Psoas muscle (tissue), 7 donors: ENCODE measurements at regions not wholly inside any gene's neighbourhood (a gene's known extent, or its start where the extent isn't known, plus 50 kb on each side); places are given as distances from the start of the nearest gene placed in this dataset.
"Not testable (repeated sequence)": the region's sequence is repeated elsewhere in the genome, so short reads cannot be mapped to it uniquely, and the experiment has no call there.

Experiments used
- ATAC-seq, 4 donors: fragments of 200-7000 bp; cut with Tn5 transposase; one replicate each; pipeline ENCODE4 v1.9.1; 2020; ENCODE audit warnings: moderate library complexity in 3 of 4, mild to moderate bottlenecking in 2 of 4
- DNase-seq, 2 donors: peaks; one replicate each; pipeline ENCODE4 v3.0.0-alpha.2; 2020
- H3K27ac ChIP-seq: fragments of 200-600 bp; one replicate; pipeline ENCODE4 v1.8.0; 2022
- H3K27me3 ChIP-seq, 3 donors: fragments of 200-600 bp in 1 of 3; one replicate each; pipeline versions ENCODE4 v1.6.1 to v1.8.0; 2013 to 2022; ENCODE audit warnings: low read length in 2 of 3, mild to moderate bottlenecking in 2 of 3, moderate library complexity in 1 of 3; ENCODE audit not compliant: insufficient read depth in 3 of 3
- H3K36me3 ChIP-seq, 2 donors: fragments of 200-600 bp in 1 of 2; one replicate each; pipeline versions ENCODE4 v1.6.1 to v1.8.0; 2013 to 2022; ENCODE audit warnings: low read depth in 1 of 2, mild to moderate bottlenecking in 1 of 2, moderate library complexity in 1 of 2; ENCODE audit not compliant: insufficient read depth in 1 of 2
- H3K4me1 ChIP-seq: fragments of 200-600 bp; one replicate; pipeline ENCODE4 v1.8.0; 2022
- H3K4me3 ChIP-seq: fragments of 200-600 bp; one replicate; pipeline ENCODE4 v1.8.0; 2022; ENCODE audit warnings: mild to moderate bottlenecking
- H3K9me3 ChIP-seq: fragments of 200-600 bp; one replicate; pipeline ENCODE4 v1.8.0; 2022
- WGBS, 3 donors: extraction: QIAGEN DNeasy Blood & Tissue Kit; methylation state at CpG; one replicate each; pipeline versions ENCODE4 v1.1.6 to v1.1.7; 2013; 5-methylcytosine and 5-hydroxymethylcytosine counted together
- intact Hi-C, 2 donors: fragments of 100-400 bp; cut with DNase I; formaldehyde crosslinking; loops; one replicate each; pipeline versions ENCODE4 v1.11.0 to v1.14.2; 2022
- TF ChIP-seq, protein P1 (sequence below): fragments of 200-600 bp; IDR thresholded peaks from one replicate; pipeline ENCODE4 v1.8.0; 2022; ENCODE audit warnings: antibody characterized with exemption
- donor health status: healthy with polysubstance abuse.
- donor health status: DM: no; HTN: no; CAD: no; lungs with moderate emphysema.
- donor health status: Bipolar disorder and iron deficiency.
- donor health status: healthy.
- donor health status: DM: yes; HTN: yes; CAD: no.
- donor health status: DM: no; HTN: no; CAD: no.
- donor health status: DM: yes; HTN: yes; CAD: no.

DNA sequence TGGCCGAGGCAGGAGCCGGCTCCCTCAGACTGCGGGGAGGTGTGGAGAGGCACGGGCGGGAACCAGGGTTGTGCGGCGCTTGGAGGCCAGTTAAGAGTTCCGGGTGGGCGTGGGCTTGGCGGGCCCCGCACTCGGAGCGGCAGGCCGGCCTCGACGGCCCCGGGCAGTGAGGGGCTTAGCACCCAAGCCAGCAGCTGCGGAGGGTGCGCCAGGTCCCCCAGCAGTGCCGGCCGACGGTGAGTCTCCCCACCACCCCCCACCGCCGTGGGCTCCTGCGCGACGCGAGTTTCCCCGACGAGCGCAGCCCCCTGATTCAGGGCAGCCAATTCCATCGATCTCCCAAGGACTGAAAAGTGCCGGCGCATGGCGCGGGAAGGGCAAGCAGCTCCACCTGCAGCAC, 605.4 kb upstream of the SLC35B3 start:
- intact Hi-C loops, result no loop called here
- Histone ChIP-seq H3K36me3 (no peaks in the 10 kb centered on the region), H3K9me3 (no peaks in the 10 kb centered on the region), H3K4me1 (no peaks in the 10 kb centered on the region), H3K27me3 (no peaks in the 10 kb centered on the region), H3K27ac (no peak overlapping the region), H3K4me3 (no peak overlapping the region)
- TF ChIP-seq, protein P1, sequence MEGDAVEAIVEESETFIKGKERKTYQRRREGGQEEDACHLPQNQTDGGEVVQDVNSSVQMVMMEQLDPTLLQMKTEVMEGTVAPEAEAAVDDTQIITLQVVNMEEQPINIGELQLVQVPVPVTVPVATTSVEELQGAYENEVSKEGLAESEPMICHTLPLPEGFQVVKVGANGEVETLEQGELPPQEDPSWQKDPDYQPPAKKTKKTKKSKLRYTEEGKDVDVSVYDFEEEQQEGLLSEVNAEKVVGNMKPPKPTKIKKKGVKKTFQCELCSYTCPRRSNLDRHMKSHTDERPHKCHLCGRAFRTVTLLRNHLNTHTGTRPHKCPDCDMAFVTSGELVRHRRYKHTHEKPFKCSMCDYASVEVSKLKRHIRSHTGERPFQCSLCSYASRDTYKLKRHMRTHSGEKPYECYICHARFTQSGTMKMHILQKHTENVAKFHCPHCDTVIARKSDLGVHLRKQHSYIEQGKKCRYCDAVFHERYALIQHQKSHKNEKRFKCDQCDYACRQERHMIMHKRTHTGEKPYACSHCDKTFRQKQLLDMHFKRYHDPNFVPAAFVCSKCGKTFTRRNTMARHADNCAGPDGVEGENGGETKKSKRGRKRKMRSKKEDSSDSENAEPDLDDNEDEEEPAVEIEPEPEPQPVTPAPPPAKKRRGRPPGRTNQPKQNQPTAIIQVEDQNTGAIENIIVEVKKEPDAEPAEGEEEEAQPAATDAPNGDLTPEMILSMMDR, result no peak
- ATAC-seq, result no peak
- DNase-seq, result no peak
- WGBS, 3 donors, result 96 to 99% (median 96%) methylated on average over 29 to 36 of the region's 36 CpGs

DNA sequence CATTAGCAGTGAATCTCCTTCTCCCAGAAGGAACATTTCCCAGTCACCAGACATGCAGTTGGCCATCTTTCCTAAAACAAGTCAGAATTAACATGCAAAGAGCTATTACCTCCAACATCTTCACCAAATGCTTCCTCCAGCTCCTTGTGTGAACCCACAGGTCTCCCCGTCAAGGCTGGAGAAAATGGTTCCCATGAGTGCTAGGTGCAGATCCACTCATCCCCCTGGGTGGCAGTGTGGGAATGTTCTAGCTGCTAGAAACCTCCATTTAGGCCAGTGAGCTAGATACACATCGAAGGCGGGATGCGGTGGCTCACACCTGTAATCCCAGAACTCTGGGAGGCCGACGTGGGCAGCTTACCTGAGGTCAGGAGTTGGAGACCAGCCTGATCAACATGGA, 603.9 kb upstream of the SLC35B3 start:
- no peaks in the 10 kb centered on the region for H3K27me3 ChIP-seq
- TF ChIP-seq, protein P1, result no peak
- no peaks in the 10 kb centered on the region for H3K36me3 ChIP-seq
- DNase-seq, result no peak
- ATAC-seq, result no peak
- 88 to 96% (median 91%) methylated on average over 6 of the region's 6 CpGs for WGBS, 3 donors
- no peaks in the 10 kb centered on the region for H3K9me3 ChIP-seq
- H3K4me3 ChIP-seq, result no peak overlapping the region
- intact Hi-C loops, result no loop called here
- H3K4me1 ChIP-seq, result no peaks in the 10 kb centered on the region
- no peak overlapping the region for H3K27ac ChIP-seq

DNA sequence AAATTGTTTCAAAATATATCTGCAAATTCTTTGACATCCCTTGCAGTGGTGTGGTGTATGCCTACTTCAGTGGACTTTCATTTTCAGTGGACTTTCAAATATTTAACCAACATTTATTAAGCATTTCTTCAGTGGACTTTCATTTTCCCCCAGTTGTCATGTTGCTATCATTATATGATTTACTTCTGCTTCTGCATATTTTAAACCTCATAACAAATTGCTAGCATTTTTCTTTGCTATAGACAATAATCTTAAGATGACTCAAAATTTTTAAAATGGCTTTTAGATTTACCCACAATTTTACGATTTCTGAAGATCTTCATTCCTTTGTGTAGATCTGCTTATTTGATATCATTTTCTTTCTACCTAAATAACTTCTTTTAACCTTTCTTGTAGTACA, 592.7 kb upstream of the SLC35B3 start:
- no peak for DNase-seq
- no peaks in the 10 kb centered on the region for H3K36me3 ChIP-seq
- intact Hi-C loops, result no loop called here

DNA sequence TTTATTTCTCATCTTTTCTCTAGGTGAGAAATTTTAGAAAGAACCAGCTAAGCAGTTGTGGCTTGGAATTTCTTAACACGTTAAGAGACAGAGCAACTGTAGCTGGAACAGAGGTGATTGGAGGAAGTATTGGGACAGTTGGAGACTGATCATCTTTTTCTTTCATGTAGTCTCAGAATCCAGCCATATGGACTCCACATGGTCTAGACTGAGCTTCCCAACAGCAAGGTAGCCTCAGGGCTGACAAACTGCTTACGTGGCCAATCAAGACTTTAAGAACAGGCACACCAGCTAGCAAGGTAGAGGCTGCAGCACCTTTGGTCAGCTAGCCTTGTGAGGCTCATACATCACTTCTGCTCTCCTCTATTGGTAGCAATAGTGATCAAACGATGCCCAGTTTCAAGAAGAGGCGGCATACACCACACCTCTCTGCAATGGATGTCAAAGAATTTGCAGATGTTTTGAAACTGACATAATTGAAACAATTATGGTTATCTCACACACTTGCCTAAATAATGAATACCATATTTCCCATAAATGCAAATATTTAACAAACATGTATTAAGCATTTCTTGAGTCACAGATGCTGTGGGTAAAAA, 590.5 kb upstream of the SLC35B3 start:
- H3K27ac ChIP-seq, result no peak overlapping the region
- no peaks in the 10 kb centered on the region for H3K27me3 ChIP-seq
- no peak overlapping the region for H3K4me3 ChIP-seq
- H3K9me3 ChIP-seq, result no peaks in the 10 kb centered on the region
- ATAC-seq (no peak), DNase-seq (no peak)
- no peaks in the 10 kb centered on the region for H3K4me1 ChIP-seq
- intact Hi-C loops, result no loop called here
- WGBS, 3 donors, result 74 to 85% (median 80%) methylated on average over 4 of the region's 4 CpGs
- H3K36me3 ChIP-seq, result no peaks in the 10 kb centered on the region
- TF ChIP-seq, protein P1, result no peak

More for the DNA sequence above, 592.7 kb upstream of the SLC35B3 start:
- H3K9me3 ChIP-seq, result no peaks in the 10 kb centered on the region
- no peak overlapping the region for H3K4me3 ChIP-seq
- ATAC-seq, result no peak
- WGBS, 3 donors, result 77 to 89% (median 87%) methylated on average over 1 of the region's 1 CpG
- no peaks in the 10 kb centered on the region for H3K4me1 ChIP-seq
- TF ChIP-seq, protein P1, result no peak
- H3K27ac ChIP-seq, result no peak overlapping the region
- H3K27me3 ChIP-seq, result no peaks in the 10 kb centered on the region

DNA sequence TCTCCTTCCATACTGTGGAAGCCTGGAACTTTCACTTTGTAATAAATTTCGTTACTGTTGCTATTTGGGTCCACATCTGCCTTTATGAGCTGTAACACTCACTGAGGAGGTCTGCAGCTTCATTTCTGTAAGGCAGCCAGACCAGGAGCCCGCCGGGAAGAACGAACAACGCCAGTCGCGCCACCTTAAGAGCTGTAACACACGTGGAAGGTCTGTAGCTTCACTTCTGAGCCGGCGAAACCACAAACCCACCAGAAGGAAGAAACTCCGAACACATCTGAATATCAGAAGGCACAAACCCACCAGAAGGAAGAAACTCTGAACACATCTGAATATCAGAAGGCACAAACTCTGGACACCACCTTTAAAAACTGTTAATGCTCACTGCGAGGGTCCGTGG, 589.9 kb upstream of the SLC35B3 start:
- intact Hi-C loops, result no loop called here
- H3K36me3 ChIP-seq, result no peaks in the 10 kb centered on the region
- ATAC-seq (no peak), DNase-seq (no peak)
- 84 to 88% (median 87%) methylated on average over 13 of the region's 13 CpGs for WGBS, 3 donors
- no peaks in the 10 kb centered on the region for H3K9me3 ChIP-seq
- no peak overlapping the region for H3K4me3 ChIP-seq
- H3K27me3 ChIP-seq, result no peaks in the 10 kb centered on the region
- H3K4me1 ChIP-seq, result no peaks in the 10 kb centered on the region
- H3K27ac ChIP-seq, result no peak overlapping the region
- TF ChIP-seq, protein P1, result no peak

DNA sequence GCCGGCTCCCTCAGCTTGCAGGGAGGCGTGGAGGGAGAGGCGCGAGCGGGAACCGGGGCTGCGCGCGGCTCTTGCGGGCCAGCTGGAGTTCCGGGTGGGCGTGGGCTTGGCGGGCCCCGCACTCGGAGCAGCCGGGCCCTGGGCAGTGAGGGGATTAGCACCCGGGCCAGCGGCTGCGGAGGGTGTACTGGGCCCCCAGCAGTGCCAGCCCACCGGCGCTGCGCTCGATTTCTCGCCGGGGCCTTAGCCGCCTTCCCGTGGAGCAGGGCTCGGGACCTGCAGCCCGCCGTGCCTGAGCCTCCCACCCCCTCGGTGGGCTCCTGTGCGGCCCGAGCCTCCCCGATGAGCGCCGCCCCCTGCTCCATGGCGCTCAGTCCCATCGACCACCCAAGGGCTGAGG, 588.9 kb upstream of the SLC35B3 start:
- H3K4me3 ChIP-seq, H3K27ac ChIP-seq, DNase-seq, intact Hi-C loops, H3K4me1 ChIP-seq, H3K27me3 ChIP-seq, ATAC-seq, H3K9me3 ChIP-seq, H3K36me3 ChIP-seq: not testable (repeated sequence)
- 91 to 95% (median 93%) methylated on average over 25 to 38 of the region's 38 CpGs for WGBS, 3 donors
